ENCODE measurements at regions not wholly inside any gene's neighbourhood (a gene's known extent, or its start where the extent isn't known, plus 50 kb on each side); places are given as distances from the start of the nearest gene placed in this dataset.

GRCh38 chrX:97842468-97843199 lies 958.9 kb downstream of the RPA4 start:
- FAIRE-seq: no peak
- no peak overlapping the region for H3K27ac ChIP-seq (ENCODE audit: low read depth in 1 of 3, low read length in 2 of 3)
- no peaks in the 10 kb centered on the region for H3K4me1 ChIP-seq (ENCODE audit: control insufficient read depth in 3 of 3, insufficient read depth in 2 of 3, low read depth in 1 of 3, low read length in 2 of 3)
- no peaks in the 10 kb centered on the region for H3K27me3 ChIP-seq (ENCODE audit: control insufficient read depth in 3 of 3, insufficient read depth in 3 of 3, low read length in 3 of 3)
- H3K9me3 ChIP-seq (ENCODE audit: control insufficient read depth in 2 of 2, insufficient read depth in 1 of 2, low read depth in 1 of 2, low read length in 1 of 2): peaks cover 0 to 50% of the 10 kb centered on the region in 2 donors
- no peak for DNase-seq
- no peaks in the 10 kb centered on the region for H3K36me3 ChIP-seq (ENCODE audit: control insufficient read depth in 3 of 3, insufficient read depth in 2 of 3, low read depth in 1 of 3, low read length in 3 of 3)
- H3K4me3 ChIP-seq (ENCODE audit: low read depth in 1 of 3, low read length in 3 of 3): no peak overlapping the region
- WGBS, 3 donors: 96 to 98% (median 97%) methylated on average over 34 to 35 of the region's 35 CpGs

- DNase-seq: no peak
- no peaks in the 10 kb centered on the region for H3K27me3 ChIP-seq (ENCODE audit: control insufficient read depth in 3 of 3, insufficient read depth in 3 of 3, low read length in 3 of 3)
- 95 to 98% (median 96%) methylated on average over 23 to 30 of the region's 30 CpGs for WGBS, 3 donors
Measured at GRCh38 chrX:97843200-97843811, 959.6 kb downstream of the RPA4 start.

GRCh38 chrX:97844161-97844560 lies 960.5 kb downstream of the RPA4 start:
- DNase-seq: no peak
- FAIRE-seq: no peak
- Histone ChIP-seq H3K4me3 (ENCODE audit: low read depth in 1 of 3, low read length in 3 of 3) (no peak overlapping the region), H3K36me3 (ENCODE audit: control insufficient read depth in 3 of 3, insufficient read depth in 2 of 3, low read depth in 1 of 3, low read length in 3 of 3) (no peaks in the 10 kb centered on the region), H3K27me3 (ENCODE audit: control insufficient read depth in 3 of 3, insufficient read depth in 3 of 3, low read length in 3 of 3) (no peaks in the 10 kb centered on the region), H3K27ac (ENCODE audit: low read depth in 1 of 3, low read length in 2 of 3) (no peak overlapping the region), H3K9me3 (ENCODE audit: control insufficient read depth in 2 of 2, insufficient read depth in 1 of 2, low read depth in 1 of 2, low read length in 1 of 2) (peaks cover 0 to 55% of the 10 kb centered on the region in 2 donors), H3K4me1 (ENCODE audit: control insufficient read depth in 3 of 3, insufficient read depth in 2 of 3, low read depth in 1 of 3, low read length in 2 of 3) (no peaks in the 10 kb centered on the region)
- WGBS, 3 donors: 95 to 98% (median 96%) methylated on average over 18 of the region's 18 CpGs

More at GRCh38 chrX:97843200-97843811, 959.6 kb downstream of the RPA4 start:
- no peak for FAIRE-seq
- no peak overlapping the region for H3K27ac ChIP-seq (ENCODE audit: low read depth in 1 of 3, low read length in 2 of 3)
- H3K4me1 ChIP-seq (ENCODE audit: control insufficient read depth in 3 of 3, insufficient read depth in 2 of 3, low read depth in 1 of 3, low read length in 2 of 3): no peaks in the 10 kb centered on the region
- no peak overlapping the region for H3K4me3 ChIP-seq (ENCODE audit: low read depth in 1 of 3, low read length in 3 of 3)
- no peaks in the 10 kb centered on the region for H3K36me3 ChIP-seq (ENCODE audit: control insufficient read depth in 3 of 3, insufficient read depth in 2 of 3, low read depth in 1 of 3, low read length in 3 of 3)
- H3K9me3 ChIP-seq (ENCODE audit: control insufficient read depth in 2 of 2, insufficient read depth in 1 of 2, low read depth in 1 of 2, low read length in 1 of 2): peaks cover 0 to 51% of the 10 kb centered on the region in 2 donors

GRCh38 chrX:97844943-97845342 lies 961.2 kb downstream of the RPA4 start:
- Histone ChIP-seq H3K27me3 (ENCODE audit: control insufficient read depth in 3 of 3, insufficient read depth in 3 of 3, low read length in 3 of 3) (no peaks in the 10 kb centered on the region), H3K4me3 (ENCODE audit: low read depth in 1 of 3, low read length in 3 of 3) (no peak overlapping the region), H3K36me3 (ENCODE audit: control insufficient read depth in 3 of 3, insufficient read depth in 2 of 3, low read depth in 1 of 3, low read length in 3 of 3) (no peaks in the 10 kb centered on the region), H3K4me1 (ENCODE audit: control insufficient read depth in 3 of 3, insufficient read depth in 2 of 3, low read depth in 1 of 3, low read length in 2 of 3) (no peaks in the 10 kb centered on the region), H3K9me3 (ENCODE audit: control insufficient read depth in 2 of 2, insufficient read depth in 1 of 2, low read depth in 1 of 2, low read length in 1 of 2) (peaks cover 0 to 55% of the 10 kb centered on the region in 2 donors), H3K27ac (ENCODE audit: low read depth in 1 of 3, low read length in 2 of 3) (no peak overlapping the region)
- FAIRE-seq: no peak
- WGBS, 3 donors: 93 to 95% (median 94%) methylated on average over 16 of the region's 16 CpGs
- no peak for DNase-seq

GRCh38 chrX:97845451-97845850 lies 961.7 kb downstream of the RPA4 start:
- 94 to 98% (median 97%) methylated on average over 18 of the region's 18 CpGs for WGBS, 3 donors
- H3K4me1 ChIP-seq (ENCODE audit: control insufficient read depth in 3 of 3, insufficient read depth in 2 of 3, low read depth in 1 of 3, low read length in 2 of 3): no peaks in the 10 kb centered on the region
- DNase-seq (no peak), FAIRE-seq (no peak)
- no peaks in the 10 kb centered on the region for H3K36me3 ChIP-seq (ENCODE audit: control insufficient read depth in 3 of 3, insufficient read depth in 2 of 3, low read depth in 1 of 3, low read length in 3 of 3)
- no peak overlapping the region for H3K4me3 ChIP-seq (ENCODE audit: low read depth in 1 of 3, low read length in 3 of 3)
- no peaks in the 10 kb centered on the region for H3K27me3 ChIP-seq (ENCODE audit: control insufficient read depth in 3 of 3, insufficient read depth in 3 of 3, low read length in 3 of 3)
- peaks cover 0 to 55% of the 10 kb centered on the region in 2 donors for H3K9me3 ChIP-seq (ENCODE audit: control insufficient read depth in 2 of 2, insufficient read depth in 1 of 2, low read depth in 1 of 2, low read length in 1 of 2)
- no peak overlapping the region for H3K27ac ChIP-seq (ENCODE audit: low read depth in 1 of 3, low read length in 2 of 3)

GRCh38 chrX:97846228-97846627 lies 962.5 kb downstream of the RPA4 start:
- H3K4me1 ChIP-seq (ENCODE audit: control insufficient read depth in 3 of 3, insufficient read depth in 2 of 3, low read depth in 1 of 3, low read length in 2 of 3): no peaks in the 10 kb centered on the region
- no peak overlapping the region for H3K27ac ChIP-seq (ENCODE audit: low read depth in 1 of 3, low read length in 2 of 3)
- H3K4me3 ChIP-seq (ENCODE audit: low read depth in 1 of 3, low read length in 3 of 3): no peak overlapping the region
- WGBS, 3 donors: 93 to 97% (median 95%) methylated on average over 11 to 12 of the region's 12 CpGs
- FAIRE-seq (no peak), DNase-seq (no peak)
- H3K9me3 ChIP-seq (ENCODE audit: control insufficient read depth in 2 of 2, insufficient read depth in 1 of 2, low read depth in 1 of 2, low read length in 1 of 2): peaks cover 0 to 55% of the 10 kb centered on the region in 2 donors
- H3K36me3 ChIP-seq (ENCODE audit: control insufficient read depth in 3 of 3, insufficient read depth in 2 of 3, low read depth in 1 of 3, low read length in 3 of 3): no peaks in the 10 kb centered on the region
- no peaks in the 10 kb centered on the region for H3K27me3 ChIP-seq (ENCODE audit: control insufficient read depth in 3 of 3, insufficient read depth in 3 of 3, low read length in 3 of 3)

- H3K9me3 ChIP-seq (ENCODE audit: control insufficient read depth in 2 of 2, insufficient read depth in 1 of 2, low read depth in 1 of 2, low read length in 1 of 2): peaks cover 0 to 55% of the 10 kb centered on the region in 2 donors
- H3K4me3 ChIP-seq (ENCODE audit: low read depth in 1 of 3, low read length in 3 of 3): no peak overlapping the region
- H3K27me3 ChIP-seq (ENCODE audit: control insufficient read depth in 3 of 3, insufficient read depth in 3 of 3, low read length in 3 of 3): no peaks in the 10 kb centered on the region
- 95 to 97% (median 95%) methylated on average over 25 of the region's 25 CpGs for WGBS, 3 donors
- no peaks in the 10 kb centered on the region for H3K36me3 ChIP-seq (ENCODE audit: control insufficient read depth in 3 of 3, insufficient read depth in 2 of 3, low read depth in 1 of 3, low read length in 3 of 3)
- H3K4me1 ChIP-seq (ENCODE audit: control insufficient read depth in 3 of 3, insufficient read depth in 2 of 3, low read depth in 1 of 3, low read length in 2 of 3): no peaks in the 10 kb centered on the region
- DNase-seq: no peak
- FAIRE-seq: no peak
- H3K27ac ChIP-seq (ENCODE audit: low read depth in 1 of 3, low read length in 2 of 3): no peak overlapping the region
Measured at GRCh38 chrX:97846718-97847237, 963.1 kb downstream of the RPA4 start.

- FAIRE-seq (no peak), DNase-seq (no peak)
- no peaks in the 10 kb centered on the region for H3K4me1 ChIP-seq (ENCODE audit: control insufficient read depth in 3 of 3, insufficient read depth in 2 of 3, low read depth in 1 of 3, low read length in 2 of 3)
- no peaks in the 10 kb centered on the region for H3K27me3 ChIP-seq (ENCODE audit: control insufficient read depth in 3 of 3, insufficient read depth in 3 of 3, low read length in 3 of 3)
- WGBS, 3 donors: 89 to 93% (median 92%) methylated on average over 25 of the region's 25 CpGs
- peaks cover 0 to 44% of the 10 kb centered on the region in 2 donors for H3K9me3 ChIP-seq (ENCODE audit: control insufficient read depth in 2 of 2, insufficient read depth in 1 of 2, low read depth in 1 of 2, low read length in 1 of 2)
- no peak overlapping the region for H3K4me3 ChIP-seq (ENCODE audit: low read depth in 1 of 3, low read length in 3 of 3)
- H3K36me3 ChIP-seq (ENCODE audit: control insufficient read depth in 3 of 3, insufficient read depth in 2 of 3, low read depth in 1 of 3, low read length in 3 of 3): no peaks in the 10 kb centered on the region
- H3K27ac ChIP-seq (ENCODE audit: low read depth in 1 of 3, low read length in 2 of 3): no peak overlapping the region
Measured at GRCh38 chrX:97847885-97848679, 964.4 kb downstream of the RPA4 start.

All from small intestine (tissue), 7 donors.